Transverse colon (tissue), 4 donors: ENCODE measurements at regions not wholly inside any gene's neighbourhood (a gene's known extent, or its start where the extent isn't known, plus 50 kb on each side); places are given as distances from the start of the nearest gene placed in this dataset.

Source experiments
- DNase-seq: peaks from one replicate; pipeline ENCODE4 v3.0.0-alpha.2; 2019
- H3K27ac ChIP-seq, 4 donors: fragments of 200-600 bp; sonication (generic); 2 replicates each; pipeline ENCODE4 v1.5.1; 2016 to 2018; ENCODE audit warnings: inconsistent platforms in 4 of 4
- H3K27me3 ChIP-seq: fragments of 200-600 bp; sonication (generic); 2 replicates; pipeline ENCODE4 v1.5.1; 2017; ENCODE audit warnings: inconsistent platforms
- H3K36me3 ChIP-seq, 4 donors: fragments of 200-600 bp; sonication (generic); 2 replicates each; pipeline ENCODE4 v1.5.1; 2017 to 2019; ENCODE audit warnings: inconsistent platforms in 4 of 4
- H3K4me1 ChIP-seq, 4 donors: fragments of 200-600 bp; sonication (generic); 2 replicates each; pipeline ENCODE4 v1.5.1; 2017 to 2020; ENCODE audit warnings: inconsistent platforms in 4 of 4
- H3K4me3 ChIP-seq, 4 donors: fragments of 200-600 bp; sonication (generic); 1 replicate in 1 of 4; 2 replicates in 3 of 4; pipeline versions ENCODE4 v1.5.1 to v1.6.1; 2017 to 2019; ENCODE audit warnings: inconsistent platforms in 4 of 4
- H3K9me3 ChIP-seq, 2 donors: fragments of 200-600 bp; sonication (generic); 2 replicates each; pipeline ENCODE4 v1.5.1; 2017 to 2019; ENCODE audit warnings: inconsistent platforms in 2 of 2
- EP300 ChIP-seq: sonication (generic); formaldehyde crosslinking; IDR thresholded peaks from one replicate; pipeline ENCODE4 v1.6.1; 2017; ENCODE audit warnings: antibody characterized with exemption, low read depth
- POLR2A ChIP-seq: fragments of 450-650 bp; IDR thresholded peaks from one replicate; pipeline ENCODE4 v1.6.1; 2016; ENCODE audit warnings: antibody characterized with exemption, mild to moderate bottlenecking, moderate library complexity
- POLR2AphosphoS5 ChIP-seq, 3 donors: sonication (generic); formaldehyde crosslinking; IDR thresholded peaks; one replicate each; pipeline ENCODE4 v1.6.1; 2016; ENCODE audit warnings: antibody characterized with exemption in 3 of 3
- WGBS, 2 donors: methylation state at CpG; one replicate each; pipeline ENCODE4 v1.1.5; 2018; ENCODE audit warnings: low coverage in 1 of 2; 5-methylcytosine and 5-hydroxymethylcytosine counted together
- in situ Hi-C, 4 donors: fragments of 200-750 bp; cut with MboI; loops; one replicate each; pipeline versions ENCODE4 v1.15.0 to v1.15.1; 2017; ENCODE audit warnings: low sequenced_read_pairs in 3 of 4, low pct_ligation_motif_present in 1 of 4, low pct_unique_long_range_greater_than_20kb in 1 of 4
- intact Hi-C: fragments of 100-400 bp; cut with DNase I; formaldehyde crosslinking; loops from one replicate; pipeline ENCODE4 v1.15.1; 2023; ENCODE audit warnings: low total_unique reads
- TF ChIP-seq, protein P1 (sequence below), 5 experiments: fragments of 200-600 bp in 3 of 5; fragments of 450-650 bp in 2 of 5; sonication (generic) in 3 of 5; IDR thresholded peaks; 1 replicate in 2 of 5; 2 replicates in 3 of 5; pipeline ENCODE4 v1.5.1; 2016 to 2017; ENCODE audit warnings: antibody characterized with exemption in 5 of 5, inconsistent platforms in 3 of 5, mild to moderate bottlenecking in 2 of 5, moderate library complexity in 1 of 5

DNA sequence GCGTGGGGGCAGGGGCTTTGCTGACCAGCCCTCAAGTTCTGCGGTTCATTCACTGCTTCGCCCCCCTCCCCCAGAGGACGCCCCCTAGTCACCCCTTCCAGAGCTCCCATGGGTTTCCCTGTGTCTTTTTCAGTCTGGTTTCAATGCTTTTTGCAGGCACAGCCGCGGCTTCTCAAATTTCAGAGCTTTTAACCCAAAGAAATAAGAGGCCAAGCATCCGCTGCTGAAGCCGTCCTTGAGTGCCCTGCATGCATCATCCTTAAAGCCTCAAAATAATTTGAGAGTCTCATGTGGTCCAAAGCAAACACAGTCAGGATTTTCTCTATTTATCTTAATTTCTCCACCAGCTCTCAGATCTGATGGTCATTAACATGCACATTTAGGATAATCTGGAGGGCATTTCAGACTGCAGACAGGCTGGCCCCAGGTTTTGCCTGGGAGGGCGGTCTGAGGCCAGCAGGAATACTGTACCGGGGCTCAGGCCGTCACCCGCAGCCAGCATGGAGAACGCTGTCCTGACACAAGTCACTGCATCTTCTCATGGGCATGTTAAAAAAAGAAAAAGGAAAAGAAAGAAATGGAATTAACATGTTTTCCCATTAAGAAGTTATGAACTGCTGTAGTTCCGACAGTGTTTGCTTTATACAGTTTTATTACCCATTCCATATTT is 420.8 kb upstream of the IRX4 start:
- in situ Hi-C loops (no loop called here), intact Hi-C loops (no loop called here)
- Histone ChIP-seq H3K36me3 (no peaks in the 10 kb centered on the region), H3K27ac (no peak overlapping the region), H3K4me3 (no peak overlapping the region), H3K27me3 (no peaks in the 10 kb centered on the region), H3K4me1 (no peaks in the 10 kb centered on the region), H3K9me3 (no peaks in the 10 kb centered on the region)
- no peak for TF ChIP-seq EP300
- no peak for TF ChIP-seq POLR2A
- TF ChIP-seq POLR2AphosphoS5 (IDR thresholded peaks at IDR 0.05) = no peak
- TF ChIP-seq, protein P1, sequence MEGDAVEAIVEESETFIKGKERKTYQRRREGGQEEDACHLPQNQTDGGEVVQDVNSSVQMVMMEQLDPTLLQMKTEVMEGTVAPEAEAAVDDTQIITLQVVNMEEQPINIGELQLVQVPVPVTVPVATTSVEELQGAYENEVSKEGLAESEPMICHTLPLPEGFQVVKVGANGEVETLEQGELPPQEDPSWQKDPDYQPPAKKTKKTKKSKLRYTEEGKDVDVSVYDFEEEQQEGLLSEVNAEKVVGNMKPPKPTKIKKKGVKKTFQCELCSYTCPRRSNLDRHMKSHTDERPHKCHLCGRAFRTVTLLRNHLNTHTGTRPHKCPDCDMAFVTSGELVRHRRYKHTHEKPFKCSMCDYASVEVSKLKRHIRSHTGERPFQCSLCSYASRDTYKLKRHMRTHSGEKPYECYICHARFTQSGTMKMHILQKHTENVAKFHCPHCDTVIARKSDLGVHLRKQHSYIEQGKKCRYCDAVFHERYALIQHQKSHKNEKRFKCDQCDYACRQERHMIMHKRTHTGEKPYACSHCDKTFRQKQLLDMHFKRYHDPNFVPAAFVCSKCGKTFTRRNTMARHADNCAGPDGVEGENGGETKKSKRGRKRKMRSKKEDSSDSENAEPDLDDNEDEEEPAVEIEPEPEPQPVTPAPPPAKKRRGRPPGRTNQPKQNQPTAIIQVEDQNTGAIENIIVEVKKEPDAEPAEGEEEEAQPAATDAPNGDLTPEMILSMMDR (IDR thresholded peaks at IDR 0.05) = no peak
- 46 to 63% methylated on average over 7 to 14 of the region's 14 CpGs for WGBS, 2 donors
- DNase-seq = no peak

DNA sequence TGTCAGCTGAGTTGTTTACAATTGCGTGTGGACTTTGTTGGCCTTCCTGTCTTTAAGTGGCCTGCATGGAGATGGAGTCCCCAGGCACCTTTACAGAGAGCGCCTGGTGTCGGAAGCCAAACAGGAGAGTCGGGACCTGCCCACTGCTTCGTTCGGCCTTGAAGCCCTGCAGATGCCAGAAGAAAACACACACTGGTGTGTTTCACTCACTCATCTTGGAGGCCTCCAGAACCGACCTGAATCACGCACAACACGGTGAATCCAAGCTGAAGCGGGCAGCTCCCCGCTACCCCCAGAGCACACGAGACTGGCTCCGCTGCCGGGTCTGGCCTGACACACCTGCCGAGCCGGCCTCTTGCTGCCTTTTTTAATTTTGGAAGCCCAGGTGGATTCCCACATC is 419.4 kb upstream of the IRX4 start:
- Histone ChIP-seq H3K27me3 (no peaks in the 10 kb centered on the region), H3K4me3 (no peak overlapping the region), H3K27ac (no peak overlapping the region), H3K4me1 (no peaks in the 10 kb centered on the region), H3K36me3 (no peaks in the 10 kb centered on the region), H3K9me3 (no peaks in the 10 kb centered on the region)
- intact Hi-C loops (no loop called here), in situ Hi-C loops (no loop called here)
- WGBS, 2 donors = 83 to 94% methylated on average over 11 to 16 of the region's 16 CpGs
- no peak for TF ChIP-seq EP300
- TF ChIP-seq, protein P1 (IDR thresholded peaks at IDR 0.05) = no peak
- no peak for TF ChIP-seq POLR2AphosphoS5 (IDR thresholded peaks at IDR 0.05)
- TF ChIP-seq POLR2A = no peak
- DNase-seq = no peak

DNA sequence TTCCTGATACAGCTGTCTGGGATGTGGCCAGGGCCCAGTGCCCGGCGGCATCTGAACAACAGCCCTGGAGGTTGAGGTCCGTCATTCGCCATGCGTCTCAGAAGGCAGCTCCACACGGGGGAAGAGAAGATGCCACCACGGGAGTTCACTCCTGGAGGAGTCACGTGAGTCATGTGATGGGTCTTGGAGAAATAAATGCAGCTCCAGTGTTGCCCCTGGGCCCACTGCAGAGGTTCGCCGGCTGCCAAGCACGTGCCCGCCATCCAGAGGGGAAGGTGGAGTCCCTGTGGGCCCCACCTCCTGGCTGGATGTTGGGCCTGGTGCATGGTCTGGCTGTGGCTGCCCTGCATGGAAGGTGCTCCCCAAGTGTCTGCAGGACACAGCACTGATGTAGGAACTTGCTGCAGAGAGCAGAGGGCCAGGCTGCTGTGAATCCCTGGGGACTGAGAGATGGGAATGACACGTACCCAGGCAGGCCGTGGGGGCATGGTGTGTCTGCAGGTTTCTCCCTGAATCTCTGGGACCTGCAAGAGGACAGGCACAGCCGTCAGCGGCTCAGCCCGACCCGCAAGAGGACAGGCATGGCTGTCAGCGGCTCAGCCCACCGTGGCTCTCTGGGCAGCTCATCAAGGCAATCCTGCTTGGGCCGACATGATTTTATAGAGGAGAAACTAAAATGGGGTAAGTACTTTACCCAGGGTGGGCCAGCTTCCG is 418.3 kb upstream of the IRX4 start:
- no peaks in the 10 kb centered on the region for H3K9me3 ChIP-seq
- H3K27me3 ChIP-seq = no peaks in the 10 kb centered on the region
- no peak for TF ChIP-seq POLR2AphosphoS5 (IDR thresholded peaks at IDR 0.05)
- no peak for TF ChIP-seq POLR2A
- TF ChIP-seq EP300 = no peak
- TF ChIP-seq, protein P1 (IDR thresholded peaks at IDR 0.05) = no peak
- in situ Hi-C loops = no loop called here
- H3K4me3 ChIP-seq = no peak overlapping the region
- WGBS, 2 donors = 91% methylated on average over 22 of the region's 22 CpGs; no CpG with 5 or more reads in 1 of the 2 donors
- no peak overlapping the region for H3K27ac ChIP-seq
- DNase-seq = no peak
- H3K4me1 ChIP-seq = no peaks in the 10 kb centered on the region
- no peaks in the 10 kb centered on the region for H3K36me3 ChIP-seq
- intact Hi-C loops = loop anchor here (1.0 kb wide), 1 partner anchor 21 kb away; no protein-coding TSS in a partner anchor

DNA sequence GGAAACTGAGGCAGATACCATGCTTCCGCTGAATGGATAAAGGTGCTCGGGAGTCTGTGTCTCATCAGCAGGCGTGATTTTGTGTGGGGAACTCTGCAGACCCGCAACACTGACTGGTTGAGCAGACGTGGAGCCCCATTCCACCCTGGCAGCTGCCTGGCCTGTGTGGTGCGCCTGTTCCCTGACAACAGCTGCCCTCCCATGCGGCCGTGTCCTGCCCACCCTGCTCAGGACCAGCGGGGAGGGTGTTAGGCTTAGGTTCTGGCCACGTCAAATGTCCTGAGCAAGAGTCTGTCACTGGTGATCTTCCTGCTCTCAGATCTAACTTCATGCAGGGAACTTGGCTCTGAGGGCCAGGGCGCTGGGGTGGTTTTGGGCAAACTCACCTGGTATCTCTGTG is 417.7 kb upstream of the IRX4 start:
- H3K4me3 ChIP-seq = no peak overlapping the region
- H3K27ac ChIP-seq = no peak overlapping the region
- 86 to 100% methylated on average over 1 to 11 of the region's 11 CpGs for WGBS, 2 donors
- no peaks in the 10 kb centered on the region for H3K4me1 ChIP-seq
- no peak for DNase-seq
- no peak for TF ChIP-seq POLR2AphosphoS5 (IDR thresholded peaks at IDR 0.05)
- TF ChIP-seq EP300 = no peak
- TF ChIP-seq, protein P1 (IDR thresholded peaks at IDR 0.05) = no peak
- TF ChIP-seq POLR2A = no peak
- no peaks in the 10 kb centered on the region for H3K9me3 ChIP-seq
- no peaks in the 10 kb centered on the region for H3K36me3 ChIP-seq
- intact Hi-C loops = loop anchor here (1.0 kb wide), 1 partner anchor 20 kb away; no protein-coding TSS in a partner anchor
- in situ Hi-C loops = no loop called here
- no peaks in the 10 kb centered on the region for H3K27me3 ChIP-seq
